ENCODE measurements at regions not wholly inside any gene's neighbourhood (a gene's known extent, or its start where the extent isn't known, plus 50 kb on each side); places are given as distances from the start of the nearest gene placed in this dataset.

DNA sequence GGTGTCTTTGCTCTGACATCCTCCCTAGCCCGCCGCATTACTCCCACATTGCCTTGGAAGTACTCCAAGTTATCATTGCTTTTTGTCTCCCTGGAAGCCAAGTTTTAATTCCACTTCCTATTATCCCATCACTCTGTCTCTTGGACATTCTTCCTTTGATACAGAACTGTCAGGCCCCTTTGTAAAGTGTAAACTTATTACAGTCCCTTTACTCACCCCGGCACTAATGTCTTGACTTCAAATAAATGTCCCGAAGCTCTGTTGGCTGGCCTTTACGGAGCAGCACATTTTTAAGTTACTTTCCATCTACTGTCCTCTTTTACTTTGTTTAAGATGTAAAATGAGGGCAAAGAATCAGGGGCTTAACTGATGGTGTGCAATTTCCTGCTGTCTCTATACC, 223.5 kb upstream of the IGFBP7 start:
- POLR2A ChIA-PET = no interaction called here
- ATAC-seq = no peak
- H3K9me3 ChIP-seq (ENCODE audit: control insufficient read depth, insufficient read depth, low read depth, low read length) = no peaks in the 10 kb centered on the region

DNA sequence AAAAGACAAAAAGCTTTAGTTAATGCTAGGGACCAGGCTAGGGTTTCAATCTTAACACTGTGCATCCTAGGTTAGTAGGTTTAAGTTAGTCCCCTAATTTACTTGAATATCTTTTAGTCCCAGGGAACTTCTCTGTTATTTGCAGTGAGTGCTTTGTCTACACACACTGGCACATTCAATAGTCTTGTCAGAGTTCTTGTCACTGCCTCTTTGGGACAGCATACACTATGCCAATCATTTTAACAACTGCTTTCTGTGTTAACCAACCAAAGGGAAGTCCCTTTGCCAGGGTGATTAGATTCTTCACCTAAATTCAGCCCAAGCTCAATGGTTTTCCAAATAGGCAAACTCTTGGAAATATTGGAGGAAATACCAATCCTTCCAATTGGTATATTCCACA, 221.8 kb upstream of the IGFBP7 start:
- no peak overlapping the region for H3K4me3 ChIP-seq (ENCODE audit: low read depth in 2 of 2, low read length in 2 of 2)
- no peaks in the 10 kb centered on the region for H3K9me3 ChIP-seq (ENCODE audit: control insufficient read depth, insufficient read depth, low read depth, low read length)
- intact Hi-C loops (cut with micrococcal nuclease; ENCODE audit: unreplicated experiment) (no loop called here), in situ Hi-C loops (cut with HindIII; ENCODE audit: low pct_unique_long_range_greater_than_20kb, low sequenced_read_pairs) (no loop called here)
- ChIA-PET CTCF (no interaction called here), POLR2A (no interaction called here)
- no TSS peak for BruUV-seq (replicated peaks)
- TF ChIP-seq, protein P1, sequence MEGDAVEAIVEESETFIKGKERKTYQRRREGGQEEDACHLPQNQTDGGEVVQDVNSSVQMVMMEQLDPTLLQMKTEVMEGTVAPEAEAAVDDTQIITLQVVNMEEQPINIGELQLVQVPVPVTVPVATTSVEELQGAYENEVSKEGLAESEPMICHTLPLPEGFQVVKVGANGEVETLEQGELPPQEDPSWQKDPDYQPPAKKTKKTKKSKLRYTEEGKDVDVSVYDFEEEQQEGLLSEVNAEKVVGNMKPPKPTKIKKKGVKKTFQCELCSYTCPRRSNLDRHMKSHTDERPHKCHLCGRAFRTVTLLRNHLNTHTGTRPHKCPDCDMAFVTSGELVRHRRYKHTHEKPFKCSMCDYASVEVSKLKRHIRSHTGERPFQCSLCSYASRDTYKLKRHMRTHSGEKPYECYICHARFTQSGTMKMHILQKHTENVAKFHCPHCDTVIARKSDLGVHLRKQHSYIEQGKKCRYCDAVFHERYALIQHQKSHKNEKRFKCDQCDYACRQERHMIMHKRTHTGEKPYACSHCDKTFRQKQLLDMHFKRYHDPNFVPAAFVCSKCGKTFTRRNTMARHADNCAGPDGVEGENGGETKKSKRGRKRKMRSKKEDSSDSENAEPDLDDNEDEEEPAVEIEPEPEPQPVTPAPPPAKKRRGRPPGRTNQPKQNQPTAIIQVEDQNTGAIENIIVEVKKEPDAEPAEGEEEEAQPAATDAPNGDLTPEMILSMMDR (IDR thresholded peaks at IDR 0.05) = no peak
- TF ChIP-seq SIN3A (IDR thresholded peaks at IDR 0.05; ENCODE audit: borderline replicate concordance, insufficient read depth, low read depth, low read length) (no peak), POLR2AphosphoS5 (IDR thresholded peaks at IDR 0.05; ENCODE audit: low read depth, low read length) (no peak), TCF7L2 (IDR thresholded peaks at IDR 0.05; ENCODE audit: low read depth, low read length) (no peak)
- TF ChIP-seq, protein P2, sequence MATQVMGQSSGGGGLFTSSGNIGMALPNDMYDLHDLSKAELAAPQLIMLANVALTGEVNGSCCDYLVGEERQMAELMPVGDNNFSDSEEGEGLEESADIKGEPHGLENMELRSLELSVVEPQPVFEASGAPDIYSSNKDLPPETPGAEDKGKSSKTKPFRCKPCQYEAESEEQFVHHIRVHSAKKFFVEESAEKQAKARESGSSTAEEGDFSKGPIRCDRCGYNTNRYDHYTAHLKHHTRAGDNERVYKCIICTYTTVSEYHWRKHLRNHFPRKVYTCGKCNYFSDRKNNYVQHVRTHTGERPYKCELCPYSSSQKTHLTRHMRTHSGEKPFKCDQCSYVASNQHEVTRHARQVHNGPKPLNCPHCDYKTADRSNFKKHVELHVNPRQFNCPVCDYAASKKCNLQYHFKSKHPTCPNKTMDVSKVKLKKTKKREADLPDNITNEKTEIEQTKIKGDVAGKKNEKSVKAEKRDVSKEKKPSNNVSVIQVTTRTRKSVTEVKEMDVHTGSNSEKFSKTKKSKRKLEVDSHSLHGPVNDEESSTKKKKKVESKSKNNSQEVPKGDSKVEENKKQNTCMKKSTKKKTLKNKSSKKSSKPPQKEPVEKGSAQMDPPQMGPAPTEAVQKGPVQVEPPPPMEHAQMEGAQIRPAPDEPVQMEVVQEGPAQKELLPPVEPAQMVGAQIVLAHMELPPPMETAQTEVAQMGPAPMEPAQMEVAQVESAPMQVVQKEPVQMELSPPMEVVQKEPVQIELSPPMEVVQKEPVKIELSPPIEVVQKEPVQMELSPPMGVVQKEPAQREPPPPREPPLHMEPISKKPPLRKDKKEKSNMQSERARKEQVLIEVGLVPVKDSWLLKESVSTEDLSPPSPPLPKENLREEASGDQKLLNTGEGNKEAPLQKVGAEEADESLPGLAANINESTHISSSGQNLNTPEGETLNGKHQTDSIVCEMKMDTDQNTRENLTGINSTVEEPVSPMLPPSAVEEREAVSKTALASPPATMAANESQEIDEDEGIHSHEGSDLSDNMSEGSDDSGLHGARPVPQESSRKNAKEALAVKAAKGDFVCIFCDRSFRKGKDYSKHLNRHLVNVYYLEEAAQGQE (IDR thresholded peaks at IDR 0.05; ENCODE audit: insufficient read depth in 1 of 2, low read depth in 2 of 2, low read length in 1 of 2) = no peak
- H3K27me3 ChIP-seq (ENCODE audit: control insufficient read depth, insufficient read depth, low read length) = no peaks in the 10 kb centered on the region
- no peak for ATAC-seq
- H3K27ac ChIP-seq (ENCODE audit: low read length) = no peak overlapping the region
- H3K4me1 ChIP-seq (ENCODE audit: control insufficient read depth, insufficient read depth, low read length) = no peaks in the 10 kb centered on the region
- no peaks in the 10 kb centered on the region for H3K36me3 ChIP-seq (ENCODE audit: control insufficient read depth, insufficient read depth, low read length)
- DNase-seq (ENCODE audit: low read depth, low spot score) = no peak

More for the DNA sequence above, 223.5 kb upstream of the IGFBP7 start:
- H3K36me3 ChIP-seq (ENCODE audit: control insufficient read depth, insufficient read depth, low read length) = no peaks in the 10 kb centered on the region
- CTCF ChIA-PET = no interaction called here
- BruUV-seq (replicated peaks) = no TSS peak
- no peak overlapping the region for H3K27ac ChIP-seq (ENCODE audit: low read length)
- no peak for DNase-seq (ENCODE audit: low read depth, low spot score)
- in situ Hi-C loops (cut with HindIII; ENCODE audit: low pct_unique_long_range_greater_than_20kb, low sequenced_read_pairs) = no loop called here
- no peaks in the 10 kb centered on the region for H3K4me1 ChIP-seq (ENCODE audit: control insufficient read depth, insufficient read depth, low read length)
- TF ChIP-seq POLR2AphosphoS5 (IDR thresholded peaks at IDR 0.05; ENCODE audit: low read depth, low read length) (no peak), TCF7L2 (IDR thresholded peaks at IDR 0.05; ENCODE audit: low read depth, low read length) (no peak), SIN3A (IDR thresholded peaks at IDR 0.05; ENCODE audit: borderline replicate concordance, insufficient read depth, low read depth, low read length) (no peak)
- TF ChIP-seq, protein P2 (IDR thresholded peaks at IDR 0.05; ENCODE audit: insufficient read depth in 1 of 2, low read depth in 2 of 2, low read length in 1 of 2) = no peak
- TF ChIP-seq, protein P1 (IDR thresholded peaks at IDR 0.05) = no peak
- intact Hi-C loops (cut with micrococcal nuclease; ENCODE audit: unreplicated experiment) = no loop called here
- no peak overlapping the region for H3K4me3 ChIP-seq (ENCODE audit: low read depth in 2 of 2, low read length in 2 of 2)
- no peaks in the 10 kb centered on the region for H3K27me3 ChIP-seq (ENCODE audit: control insufficient read depth, insufficient read depth, low read length)
